KMS-11 (cell line): ENCODE measurements at regions not wholly inside any gene's neighbourhood (a gene's known extent, or its start where the extent isn't known, plus 50 kb on each side); places are given as distances from the start of the nearest gene placed in this dataset.

Experiments used
- H2AFZ ChIP-seq: fragments of 200-600 bp; sonication (generic); 2 replicates; pipeline ENCODE4 v1.6.1; 2016; ENCODE audit warnings: antibody characterized with exemption, mixed run types, low read depth
- H3K27ac ChIP-seq: fragments of 200-600 bp; sonication (generic); 2 replicates; pipeline ENCODE4 v1.6.1; 2016; ENCODE audit warnings: mild to moderate bottlenecking, mixed run types
- H3K27me3 ChIP-seq: fragments of 200-600 bp; sonication (generic); 2 replicates; pipeline ENCODE4 v1.6.1; 2017; ENCODE audit warnings: mild to moderate bottlenecking, low read depth, mixed run types, moderate library complexity; ENCODE audit not compliant: insufficient read depth
- H3K36me3 ChIP-seq: fragments of 200-600 bp; sonication (generic); 2 replicates; pipeline ENCODE4 v1.6.1; 2017; ENCODE audit warnings: mild to moderate bottlenecking, mixed run types; ENCODE audit not compliant: insufficient read depth
- H3K4me1 ChIP-seq: fragments of 200-600 bp; sonication (generic); 2 replicates; pipeline ENCODE4 v1.6.1; 2016; ENCODE audit warnings: mild to moderate bottlenecking, low read depth, mixed run types; ENCODE audit not compliant: poor library complexity, severe bottlenecking
- H3K4me2 ChIP-seq: fragments of 200-600 bp; sonication (generic); 2 replicates; pipeline ENCODE4 v1.7.0; 2016; ENCODE audit warnings: mild to moderate bottlenecking, mixed run types
- H3K4me3 ChIP-seq: fragments of 200-600 bp; sonication (generic); IDR thresholded peaks from 2 replicates; pipeline ENCODE4 v1.6.1; 2017; ENCODE audit warnings: low read depth, low read length, mixed read lengths; ENCODE audit not compliant: insufficient read depth
- H3K79me2 ChIP-seq: fragments of 200-600 bp; sonication (generic); 2 replicates; pipeline ENCODE4 v1.6.1; 2016; ENCODE audit warnings: low read depth, mixed run types; ENCODE audit not compliant: insufficient read depth
- H3K9ac ChIP-seq: fragments of 200-600 bp; sonication (generic); 2 replicates; pipeline ENCODE4 v1.6.1; 2016; ENCODE audit warnings: mild to moderate bottlenecking, mixed run types
- H4K20me1 ChIP-seq: fragments of 200-600 bp; sonication (generic); 2 replicates; pipeline ENCODE4 v1.6.1; 2016; ENCODE audit warnings: mild to moderate bottlenecking, mixed run types; ENCODE audit not compliant: insufficient read depth
- TF ChIP-seq, protein P1 (sequence below): fragments of 200-600 bp; sonication (generic); conservative IDR thresholded peaks from 2 replicates; pipeline ENCODE4 v1.6.1; 2017; ENCODE audit warnings: low read depth, mild to moderate bottlenecking, antibody characterized with exemption, low read length, moderate library complexity, mixed read lengths

- H3K27ac ChIP-seq = no peak overlapping the region
- H3K36me3 ChIP-seq = no peaks in the 10 kb centered on the region
- H3K27me3 ChIP-seq = no peaks in the 10 kb centered on the region
- H3K79me2 ChIP-seq = no peaks in the 10 kb centered on the region
- no peak overlapping the region for H2AFZ ChIP-seq
- no peaks in the 10 kb centered on the region for H4K20me1 ChIP-seq
- H3K4me2 ChIP-seq = no peak overlapping the region
- TF ChIP-seq, protein P1, sequence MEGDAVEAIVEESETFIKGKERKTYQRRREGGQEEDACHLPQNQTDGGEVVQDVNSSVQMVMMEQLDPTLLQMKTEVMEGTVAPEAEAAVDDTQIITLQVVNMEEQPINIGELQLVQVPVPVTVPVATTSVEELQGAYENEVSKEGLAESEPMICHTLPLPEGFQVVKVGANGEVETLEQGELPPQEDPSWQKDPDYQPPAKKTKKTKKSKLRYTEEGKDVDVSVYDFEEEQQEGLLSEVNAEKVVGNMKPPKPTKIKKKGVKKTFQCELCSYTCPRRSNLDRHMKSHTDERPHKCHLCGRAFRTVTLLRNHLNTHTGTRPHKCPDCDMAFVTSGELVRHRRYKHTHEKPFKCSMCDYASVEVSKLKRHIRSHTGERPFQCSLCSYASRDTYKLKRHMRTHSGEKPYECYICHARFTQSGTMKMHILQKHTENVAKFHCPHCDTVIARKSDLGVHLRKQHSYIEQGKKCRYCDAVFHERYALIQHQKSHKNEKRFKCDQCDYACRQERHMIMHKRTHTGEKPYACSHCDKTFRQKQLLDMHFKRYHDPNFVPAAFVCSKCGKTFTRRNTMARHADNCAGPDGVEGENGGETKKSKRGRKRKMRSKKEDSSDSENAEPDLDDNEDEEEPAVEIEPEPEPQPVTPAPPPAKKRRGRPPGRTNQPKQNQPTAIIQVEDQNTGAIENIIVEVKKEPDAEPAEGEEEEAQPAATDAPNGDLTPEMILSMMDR = no peak
- no peaks in the 10 kb centered on the region for H3K4me1 ChIP-seq
- no peak overlapping the region for H3K9ac ChIP-seq
- no peak overlapping the region for H3K4me3 ChIP-seq
Measured at GRCh38 chr10:59006511-59007306, 169.7 kb upstream of the PHYHIPL start.

DNA sequence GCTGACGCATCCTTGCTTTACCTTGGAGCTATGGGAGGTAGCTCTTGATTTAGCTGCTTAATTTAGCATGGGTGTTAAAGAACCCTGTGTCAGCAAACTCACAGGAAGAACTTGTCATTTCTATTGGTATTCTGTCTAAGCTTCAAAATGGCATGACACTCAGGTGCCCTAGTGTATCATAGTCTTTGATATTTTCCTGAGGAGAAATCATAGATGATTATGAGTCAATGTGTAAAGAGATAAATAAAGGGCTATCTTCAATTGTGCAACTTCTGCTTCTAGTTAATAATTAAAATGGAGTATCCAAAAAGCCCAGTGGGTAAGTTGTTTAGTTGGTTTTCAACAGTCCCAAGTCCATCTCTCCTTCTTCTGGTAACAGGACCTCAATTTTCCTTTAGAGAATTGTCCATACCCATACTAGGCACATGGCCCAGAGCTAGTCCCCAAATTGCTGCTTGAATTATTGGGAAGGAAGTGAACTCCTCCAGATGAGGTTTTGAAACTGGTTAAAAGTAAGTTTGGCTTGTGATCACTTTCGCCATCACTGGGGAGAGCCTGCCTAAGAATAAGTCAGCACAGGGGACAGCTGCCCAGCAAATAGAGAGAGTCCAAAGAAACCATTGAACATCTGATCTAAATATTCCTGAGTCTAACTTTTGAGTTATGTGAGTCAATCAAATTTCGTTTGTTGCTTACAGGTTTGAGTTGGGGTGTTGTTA lies 169.0 kb upstream of the PHYHIPL start:
- no peaks in the 10 kb centered on the region for H3K36me3 ChIP-seq
- no peak overlapping the region for H3K27ac ChIP-seq
- H4K20me1 ChIP-seq = no peaks in the 10 kb centered on the region
- no peak overlapping the region for H2AFZ ChIP-seq
- TF ChIP-seq, protein P1 = no peak
- H3K27me3 ChIP-seq = no peaks in the 10 kb centered on the region
- H3K9ac ChIP-seq = no peak overlapping the region
- H3K4me2 ChIP-seq = no peak overlapping the region
- H3K79me2 ChIP-seq = no peaks in the 10 kb centered on the region
- H3K4me3 ChIP-seq = no peak overlapping the region
- no peaks in the 10 kb centered on the region for H3K4me1 ChIP-seq

DNA sequence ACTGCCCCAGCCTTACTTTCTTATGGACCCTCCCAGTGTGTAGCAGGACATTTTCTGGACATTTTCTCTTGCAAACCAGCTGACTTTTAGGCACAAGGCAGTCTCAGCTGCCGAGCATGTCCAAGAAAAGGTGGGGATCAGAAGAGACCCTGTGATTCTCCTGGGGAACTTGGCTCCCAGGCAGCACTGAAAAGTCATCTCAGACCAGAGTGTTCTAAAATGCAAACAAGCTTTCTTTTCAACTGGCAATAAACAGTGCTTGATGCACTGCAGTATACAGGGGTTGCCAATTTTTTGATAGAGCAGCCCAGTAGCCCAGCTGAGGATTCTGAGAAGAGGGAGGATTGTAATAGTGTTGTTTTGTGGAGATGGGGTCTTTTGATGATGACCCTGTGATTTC lies 168.0 kb upstream of the PHYHIPL start:
- Histone ChIP-seq H3K79me2 (no peaks in the 10 kb centered on the region), H3K27ac (no peak overlapping the region), H2AFZ (no peak overlapping the region), H3K36me3 (no peaks in the 10 kb centered on the region), H3K4me1 (no peaks in the 10 kb centered on the region), H3K27me3 (no peaks in the 10 kb centered on the region), H3K4me3 (no peak overlapping the region), H3K4me2 (no peak overlapping the region), H3K9ac (no peak overlapping the region), H4K20me1 (no peaks in the 10 kb centered on the region)
- TF ChIP-seq, protein P1 = no peak

DNA sequence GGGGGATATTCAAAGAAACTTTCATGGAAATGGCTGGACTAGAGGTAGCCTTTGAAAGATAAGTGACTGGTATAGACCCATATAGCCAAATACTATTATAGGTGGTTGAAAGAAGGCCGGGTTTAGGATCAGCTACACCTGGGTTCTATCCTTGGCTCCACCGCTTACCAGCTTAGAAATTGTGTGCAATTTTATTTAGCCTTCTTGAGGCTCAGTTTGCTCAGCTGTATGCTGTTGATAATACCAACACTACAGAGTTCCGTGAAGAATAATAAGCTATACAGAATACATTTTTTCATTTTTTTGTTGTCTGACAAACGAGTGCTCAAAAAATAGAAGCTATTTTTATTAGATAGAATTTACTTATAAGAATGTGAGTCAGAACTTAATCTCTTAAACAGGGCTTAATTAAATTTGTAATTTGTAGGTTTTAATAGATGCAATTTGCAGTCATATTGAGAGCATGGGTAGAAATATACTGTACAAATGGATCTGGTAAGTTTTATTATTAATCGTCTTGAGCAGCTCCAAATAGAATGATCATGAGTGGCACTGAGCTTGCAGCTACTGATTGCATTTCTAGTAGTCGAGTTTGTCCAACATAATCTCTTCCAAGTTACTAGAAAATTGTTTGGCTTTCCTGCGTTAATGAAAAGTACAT lies 164.3 kb upstream of the PHYHIPL start:
- no peaks in the 10 kb centered on the region for H3K4me1 ChIP-seq
- H4K20me1 ChIP-seq = no peaks in the 10 kb centered on the region
- no peaks in the 10 kb centered on the region for H3K79me2 ChIP-seq
- TF ChIP-seq, protein P1 = no peak
- H3K36me3 ChIP-seq = no peaks in the 10 kb centered on the region
- H2AFZ ChIP-seq = no peak overlapping the region
- no peak overlapping the region for H3K4me3 ChIP-seq
- H3K9ac ChIP-seq = no peak overlapping the region
- H3K27me3 ChIP-seq = no peaks in the 10 kb centered on the region
- no peak overlapping the region for H3K4me2 ChIP-seq
- no peak overlapping the region for H3K27ac ChIP-seq
